ENCODE measurements at regions not wholly inside any gene's neighbourhood (a gene's known extent, or its start where the extent isn't known, plus 50 kb on each side); places are given as distances from the start of the nearest gene placed in this dataset.

DNA sequence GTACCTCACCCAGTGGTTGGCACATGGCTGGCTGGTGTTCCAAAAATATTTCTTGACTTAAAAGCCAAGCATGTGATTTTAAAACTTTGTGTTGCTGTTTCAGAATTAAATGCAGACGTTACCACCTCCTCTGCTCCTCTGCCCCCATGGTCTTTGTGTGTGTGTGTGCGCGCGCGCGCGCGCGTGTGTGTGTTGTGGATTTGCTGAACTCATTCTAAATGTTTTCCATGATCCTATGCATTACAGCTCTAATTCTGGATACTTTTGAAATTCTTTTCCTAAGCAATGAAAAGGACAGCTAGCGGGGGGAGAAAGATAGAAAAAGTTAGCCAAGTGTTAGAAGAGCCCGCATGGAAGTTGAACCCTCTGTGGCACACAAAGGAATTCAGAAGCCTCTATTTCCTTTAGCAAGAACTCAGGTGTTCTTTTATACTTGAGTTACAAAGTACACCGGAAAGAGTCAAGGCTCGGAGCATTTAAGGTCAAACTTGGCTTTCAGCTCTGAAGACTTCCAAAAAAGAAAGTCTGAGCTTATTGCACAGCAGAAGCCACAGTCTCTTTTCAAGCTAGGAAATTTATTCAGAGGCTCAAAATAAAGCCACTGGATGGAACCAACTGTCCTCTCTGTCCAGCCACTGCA lies 350.5 kb upstream of the TBL1XR1 start:
- TF ChIP-seq POLR2AphosphoS5 (IDR thresholded peaks at IDR 0.05; ENCODE audit: low read depth, low read length) (no peak), TAF1 (IDR thresholded peaks at IDR 0.05; ENCODE audit: borderline replicate concordance, insufficient read depth, low read length) (no peak), SIN3A (IDR thresholded peaks at IDR 0.05; ENCODE audit: borderline replicate concordance, insufficient read depth, low read length) (no peak)
- TF ChIP-seq, protein P1, sequence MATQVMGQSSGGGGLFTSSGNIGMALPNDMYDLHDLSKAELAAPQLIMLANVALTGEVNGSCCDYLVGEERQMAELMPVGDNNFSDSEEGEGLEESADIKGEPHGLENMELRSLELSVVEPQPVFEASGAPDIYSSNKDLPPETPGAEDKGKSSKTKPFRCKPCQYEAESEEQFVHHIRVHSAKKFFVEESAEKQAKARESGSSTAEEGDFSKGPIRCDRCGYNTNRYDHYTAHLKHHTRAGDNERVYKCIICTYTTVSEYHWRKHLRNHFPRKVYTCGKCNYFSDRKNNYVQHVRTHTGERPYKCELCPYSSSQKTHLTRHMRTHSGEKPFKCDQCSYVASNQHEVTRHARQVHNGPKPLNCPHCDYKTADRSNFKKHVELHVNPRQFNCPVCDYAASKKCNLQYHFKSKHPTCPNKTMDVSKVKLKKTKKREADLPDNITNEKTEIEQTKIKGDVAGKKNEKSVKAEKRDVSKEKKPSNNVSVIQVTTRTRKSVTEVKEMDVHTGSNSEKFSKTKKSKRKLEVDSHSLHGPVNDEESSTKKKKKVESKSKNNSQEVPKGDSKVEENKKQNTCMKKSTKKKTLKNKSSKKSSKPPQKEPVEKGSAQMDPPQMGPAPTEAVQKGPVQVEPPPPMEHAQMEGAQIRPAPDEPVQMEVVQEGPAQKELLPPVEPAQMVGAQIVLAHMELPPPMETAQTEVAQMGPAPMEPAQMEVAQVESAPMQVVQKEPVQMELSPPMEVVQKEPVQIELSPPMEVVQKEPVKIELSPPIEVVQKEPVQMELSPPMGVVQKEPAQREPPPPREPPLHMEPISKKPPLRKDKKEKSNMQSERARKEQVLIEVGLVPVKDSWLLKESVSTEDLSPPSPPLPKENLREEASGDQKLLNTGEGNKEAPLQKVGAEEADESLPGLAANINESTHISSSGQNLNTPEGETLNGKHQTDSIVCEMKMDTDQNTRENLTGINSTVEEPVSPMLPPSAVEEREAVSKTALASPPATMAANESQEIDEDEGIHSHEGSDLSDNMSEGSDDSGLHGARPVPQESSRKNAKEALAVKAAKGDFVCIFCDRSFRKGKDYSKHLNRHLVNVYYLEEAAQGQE (IDR thresholded peaks at IDR 0.05; ENCODE audit: insufficient read depth in 1 of 2, low read depth in 2 of 2, low read length in 2 of 2) = no peak
